ENCODE measurements at regions not wholly inside any gene's neighbourhood (a gene's known extent, or its start where the extent isn't known, plus 50 kb on each side); places are given as distances from the start of the nearest gene placed in this dataset.
A peak's percentile ranks its signal among the peaks of the same experiment; 100 is the strongest.

GRCh38 chrX:10341309-10341708 is 184.5 kb downstream of the CLCN4 start:
- no peak overlapping the region for H2AFZ ChIP-seq (ENCODE audit: low read length)
- TF ChIP-seq CTCF (IDR thresholded peaks at IDR 0.05; ENCODE audit: extremely low read depth, low read depth, low read length): no peak
- H3K27ac ChIP-seq (ENCODE audit: low read depth, low read length): no peak overlapping the region
- H4K20me1 ChIP-seq (ENCODE audit: insufficient read depth, low read length): no peaks in the 10 kb centered on the region
- H3K4me1 ChIP-seq (ENCODE audit: insufficient read depth, low read length): no peaks in the 10 kb centered on the region
- H3K9me3 ChIP-seq (ENCODE audit: low read depth, low read length): no peaks in the 10 kb centered on the region
- no peaks in the 10 kb centered on the region for H3K27me3 ChIP-seq (ENCODE audit: insufficient read depth, low read length)
- H3K36me3 ChIP-seq (ENCODE audit: insufficient read depth, low read length): no peaks in the 10 kb centered on the region
- H3K4me3 ChIP-seq (ENCODE audit: insufficient read depth, low read length): no peak overlapping the region
- no peak for DNase-seq (ENCODE audit: insufficient read length, low spot score, missing footprints)
- H3K4me2 ChIP-seq (ENCODE audit: insufficient read depth, low read length): no peak overlapping the region
- H3K79me2 ChIP-seq (ENCODE audit: insufficient read depth, low read length): no peaks in the 10 kb centered on the region

DNA sequence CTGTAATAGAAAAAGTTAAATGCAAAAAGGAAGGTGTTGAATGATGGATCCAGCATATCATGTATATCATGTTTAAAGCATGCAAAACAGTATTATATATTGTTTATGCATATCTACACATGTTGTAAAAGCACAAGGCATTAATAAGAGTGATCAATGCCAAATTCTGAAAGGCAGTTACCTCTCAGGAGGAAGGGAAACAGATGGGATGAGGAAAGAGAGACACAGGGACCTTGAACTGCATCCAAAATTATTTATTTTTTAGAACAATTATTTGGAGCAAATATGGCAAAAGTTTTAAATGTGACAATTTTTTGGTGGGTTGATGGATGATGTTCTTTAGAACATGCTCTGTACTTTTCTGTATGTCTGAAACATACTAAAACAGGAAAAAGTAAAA is 193.4 kb downstream of the CLCN4 start:
- Histone ChIP-seq H3K4me1 (ENCODE audit: insufficient read depth, low read length) (peaks cover 4% of the 10 kb centered on the region), H4K20me1 (ENCODE audit: insufficient read depth, low read length) (no peaks in the 10 kb centered on the region), H3K4me2 (ENCODE audit: insufficient read depth, low read length) (no peak overlapping the region), H3K36me3 (ENCODE audit: insufficient read depth, low read length) (no peaks in the 10 kb centered on the region), H3K9me3 (ENCODE audit: low read depth, low read length) (peaks cover 2% of the 10 kb centered on the region), H3K79me2 (ENCODE audit: insufficient read depth, low read length) (no peaks in the 10 kb centered on the region), H3K27ac (ENCODE audit: low read depth, low read length) (no peak overlapping the region), H2AFZ (ENCODE audit: low read length) (no peak overlapping the region), H3K27me3 (ENCODE audit: insufficient read depth, low read length) (no peaks in the 10 kb centered on the region), H3K4me3 (ENCODE audit: insufficient read depth, low read length) (no peak overlapping the region)
- DNase-seq (ENCODE audit: insufficient read length, low spot score, missing footprints): no peak
- TF ChIP-seq CTCF (IDR thresholded peaks at IDR 0.05; ENCODE audit: extremely low read depth, low read depth, low read length): no peak

GRCh38 chrX:10350981-10351380 is 194.2 kb downstream of the CLCN4 start:
- Histone ChIP-seq H2AFZ (ENCODE audit: low read length) (peak overlapping the region; percentile 56), H3K27me3 (ENCODE audit: insufficient read depth, low read length) (no peaks in the 10 kb centered on the region), H3K79me2 (ENCODE audit: insufficient read depth, low read length) (no peaks in the 10 kb centered on the region), H3K4me2 (ENCODE audit: insufficient read depth, low read length) (no peak overlapping the region), H3K27ac (ENCODE audit: low read depth, low read length) (no peak overlapping the region), H3K36me3 (ENCODE audit: insufficient read depth, low read length) (no peaks in the 10 kb centered on the region), H3K4me3 (ENCODE audit: insufficient read depth, low read length) (no peak overlapping the region), H4K20me1 (ENCODE audit: insufficient read depth, low read length) (no peaks in the 10 kb centered on the region), H3K9me3 (ENCODE audit: low read depth, low read length) (peaks cover 2% of the 10 kb centered on the region), H3K4me1 (ENCODE audit: insufficient read depth, low read length) (peaks cover 4% of the 10 kb centered on the region)
- TF ChIP-seq CTCF (IDR thresholded peaks at IDR 0.05; ENCODE audit: extremely low read depth, low read depth, low read length): no peak
- DNase-seq (ENCODE audit: insufficient read length, low spot score, missing footprints): peak; percentile 68

DNA sequence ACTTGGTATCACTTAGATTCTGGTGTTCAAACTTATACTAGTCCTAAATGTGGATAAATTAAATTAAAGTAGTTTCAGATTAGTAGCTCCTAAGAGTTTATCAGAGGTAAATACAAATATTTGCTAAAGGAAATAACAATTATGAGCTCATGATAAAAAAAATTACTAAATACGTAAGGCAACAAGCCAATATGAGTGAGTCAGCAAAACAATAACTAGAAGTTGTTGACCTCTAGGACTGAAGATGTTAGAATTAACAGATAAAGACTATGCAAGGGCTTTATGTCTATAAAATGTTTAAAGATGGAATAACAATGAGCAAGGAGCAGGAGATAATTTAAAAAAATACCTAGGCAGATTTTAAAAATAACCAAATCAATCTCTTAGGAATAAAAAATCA is 195.8 kb downstream of the CLCN4 start:
- Histone ChIP-seq H3K27me3 (ENCODE audit: insufficient read depth, low read length) (no peaks in the 10 kb centered on the region), H3K4me1 (ENCODE audit: insufficient read depth, low read length) (peaks cover 8% of the 10 kb centered on the region), H4K20me1 (ENCODE audit: insufficient read depth, low read length) (no peaks in the 10 kb centered on the region), H3K4me2 (ENCODE audit: insufficient read depth, low read length) (no peak overlapping the region), H3K36me3 (ENCODE audit: insufficient read depth, low read length) (no peaks in the 10 kb centered on the region), H3K79me2 (ENCODE audit: insufficient read depth, low read length) (no peaks in the 10 kb centered on the region), H3K4me3 (ENCODE audit: insufficient read depth, low read length) (no peak overlapping the region), H2AFZ (ENCODE audit: low read length) (no peak overlapping the region), H3K27ac (ENCODE audit: low read depth, low read length) (no peak overlapping the region), H3K9me3 (ENCODE audit: low read depth, low read length) (no peaks in the 10 kb centered on the region)
- TF ChIP-seq CTCF (IDR thresholded peaks at IDR 0.05; ENCODE audit: extremely low read depth, low read depth, low read length): no peak
- no peak for DNase-seq (ENCODE audit: insufficient read length, low spot score, missing footprints)
